Effector CD4-positive, alpha-beta T cell (primary cell): ENCODE measurements at regions not wholly inside any gene's neighbourhood (a gene's known extent, or its start where the extent isn't known, plus 50 kb on each side); places are given as distances from the start of the nearest gene placed in this dataset.

Experiments
- DNase-seq: peaks from one replicate; pipeline ENCODE4 v3.0.0-alpha.2; 2020

- DNase-seq, result no peak
Measured at GRCh38 chr18:1983746-1984515, 587.4 kb downstream of the METTL4 start.

GRCh38 chr18:1993866-1994265 is 577.4 kb downstream of the METTL4 start:
- DNase-seq, result no peak

- no peak for DNase-seq
Measured at GRCh38 chr18:1994471-1994870, 576.8 kb downstream of the METTL4 start.

DNA sequence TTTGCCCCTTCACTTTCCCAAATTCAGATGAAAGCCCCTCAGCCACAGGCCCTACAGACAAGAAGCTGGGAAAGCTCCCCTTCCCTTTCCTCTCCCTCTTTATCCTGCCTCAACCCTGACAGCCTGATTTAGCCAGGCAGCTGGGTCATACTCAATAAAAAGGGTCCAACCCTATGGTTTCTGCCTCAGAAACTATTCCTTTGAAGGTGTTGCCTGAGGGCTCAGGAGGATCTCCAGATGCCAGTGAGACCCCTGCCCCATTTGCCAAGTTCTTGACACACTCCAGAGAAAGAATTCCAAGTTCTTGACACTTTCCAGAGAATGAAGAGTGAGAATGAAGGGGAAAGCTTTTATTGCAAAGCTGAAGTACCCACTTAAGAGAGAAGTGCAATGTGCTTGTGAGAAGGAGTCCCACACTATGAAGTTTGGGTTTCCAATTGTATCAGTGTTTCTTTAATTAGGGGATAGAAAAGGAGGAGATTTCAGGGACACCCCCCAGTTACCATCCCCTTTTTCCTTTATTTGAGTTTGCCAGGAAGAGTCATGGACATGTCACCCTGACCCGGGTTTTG is 576.2 kb downstream of the METTL4 start:
- DNase-seq, result no peak

DNA sequence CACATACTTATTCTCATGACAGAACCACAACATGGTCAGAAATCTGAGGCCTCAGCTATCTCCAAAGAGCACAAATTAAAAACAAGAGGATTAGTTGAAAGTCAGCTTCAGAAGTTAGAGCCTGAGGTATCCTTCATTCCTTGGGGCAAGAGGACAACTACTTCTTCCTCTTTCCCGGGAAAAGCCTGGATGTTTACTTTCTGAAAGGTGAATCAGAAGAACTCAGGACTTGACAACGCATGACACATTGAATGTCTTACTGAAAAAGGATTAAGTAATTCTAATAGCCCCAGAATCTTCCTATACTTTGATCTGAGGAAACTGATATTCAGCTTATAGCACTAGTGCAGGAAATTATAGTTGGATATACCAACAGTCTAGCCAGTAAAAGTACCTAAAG is 573.2 kb downstream of the METTL4 start:
- DNase-seq, result no peak

DNA sequence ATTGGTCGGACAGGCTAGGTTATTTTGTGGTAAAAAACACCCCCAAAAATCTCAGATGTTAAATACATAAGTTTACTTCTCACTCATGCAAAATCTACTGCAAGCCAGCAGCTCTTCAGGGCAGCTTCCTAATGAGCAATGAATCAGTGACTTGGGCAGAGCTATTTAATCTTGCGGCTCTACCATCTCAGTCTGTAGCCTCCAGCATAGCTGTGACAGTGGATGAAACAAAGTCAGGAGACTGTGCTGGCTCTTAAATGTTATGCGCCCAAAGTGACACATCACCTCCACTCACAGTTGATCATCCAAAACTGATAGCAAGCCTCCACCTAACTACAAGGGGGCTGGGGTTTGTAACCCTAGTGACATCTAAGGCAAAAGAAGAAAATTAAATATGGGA is 571.9 kb downstream of the METTL4 start:
- no peak for DNase-seq

DNA sequence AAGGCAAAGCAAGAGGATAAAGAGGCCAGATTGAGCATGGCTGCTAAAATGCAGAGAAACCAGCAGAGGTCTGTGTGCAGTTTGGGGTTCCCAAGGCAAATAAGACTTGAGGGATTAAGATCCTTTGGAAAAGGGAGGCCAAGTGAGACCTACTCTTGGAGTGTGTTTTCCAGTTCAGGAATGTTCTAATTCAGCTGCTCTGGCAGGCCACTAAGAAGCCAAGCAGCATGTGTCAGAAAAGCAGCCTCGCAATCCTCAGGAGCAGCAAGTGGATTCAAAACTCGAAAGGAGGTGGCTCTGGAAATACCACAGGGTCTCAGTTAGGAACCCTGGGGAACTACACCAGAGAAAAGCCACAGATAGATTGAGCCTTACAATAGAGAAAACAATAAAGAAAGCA is 569.2 kb downstream of the METTL4 start:
- no peak for DNase-seq

GRCh38 chr18:2002604-2003003 is 568.7 kb downstream of the METTL4 start:
- no peak for DNase-seq

GRCh38 chr18:2009942-2010697 is 561.2 kb downstream of the METTL4 start:
- no peak for DNase-seq

- no peak for DNase-seq
Measured at GRCh38 chr18:2027016-2027415, 544.3 kb downstream of the METTL4 start.

GRCh38 chr18:2027756-2028155 is 543.5 kb downstream of the METTL4 start:
- no peak for DNase-seq

- DNase-seq, result no peak
Measured at GRCh38 chr18:2028986-2029385, 542.3 kb downstream of the METTL4 start.

GRCh38 chr18:2030647-2031046 is 540.7 kb downstream of the METTL4 start:
- DNase-seq, result no peak

- DNase-seq, result no peak
Measured at GRCh38 chr18:2032036-2032435, 539.3 kb downstream of the METTL4 start.

DNA sequence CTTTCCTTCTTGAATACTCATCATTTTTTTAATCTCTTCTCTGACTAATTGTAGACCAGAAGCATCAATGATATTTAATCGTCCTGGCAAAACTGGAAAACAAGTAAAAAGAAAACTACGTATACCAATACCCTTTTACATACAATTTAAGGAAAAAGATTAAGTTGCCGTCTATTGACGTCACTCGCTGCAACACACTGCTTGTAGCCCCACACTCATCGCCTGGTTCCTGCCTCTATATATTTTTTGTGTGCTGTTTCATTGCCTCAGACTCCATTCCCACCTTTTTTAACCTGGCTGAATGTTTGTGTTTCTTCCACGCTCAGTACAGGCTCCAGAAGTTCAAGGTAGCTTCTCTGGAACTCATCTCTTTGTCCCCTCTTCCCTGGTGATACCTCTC is 536.2 kb downstream of the METTL4 start:
- no peak for DNase-seq

- no peak for DNase-seq
Measured at GRCh38 chr18:2036086-2036485, 535.2 kb downstream of the METTL4 start.

- no peak for DNase-seq
Measured at GRCh38 chr18:2040279-2040678, 531.0 kb downstream of the METTL4 start.

DNA sequence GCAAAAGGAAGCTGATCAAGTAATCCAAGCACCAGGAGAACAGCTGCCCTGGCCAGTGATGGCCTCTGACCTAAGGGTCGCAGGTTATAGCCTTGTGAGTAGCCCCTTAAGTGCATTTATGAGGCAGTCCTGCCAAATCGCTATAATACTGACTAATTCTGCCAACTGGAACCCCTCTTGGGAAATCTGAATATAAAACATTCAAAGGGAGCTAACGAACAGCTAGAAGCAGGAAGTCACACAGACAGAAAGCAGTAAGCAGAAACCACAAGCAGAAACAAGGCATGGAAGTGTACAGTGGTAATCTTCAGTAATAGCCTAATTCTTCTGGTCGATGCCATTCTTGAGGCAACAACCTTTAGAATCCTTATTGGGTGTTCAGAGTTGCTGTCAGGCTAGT is 521.3 kb downstream of the METTL4 start:
- DNase-seq, result no peak

DNA sequence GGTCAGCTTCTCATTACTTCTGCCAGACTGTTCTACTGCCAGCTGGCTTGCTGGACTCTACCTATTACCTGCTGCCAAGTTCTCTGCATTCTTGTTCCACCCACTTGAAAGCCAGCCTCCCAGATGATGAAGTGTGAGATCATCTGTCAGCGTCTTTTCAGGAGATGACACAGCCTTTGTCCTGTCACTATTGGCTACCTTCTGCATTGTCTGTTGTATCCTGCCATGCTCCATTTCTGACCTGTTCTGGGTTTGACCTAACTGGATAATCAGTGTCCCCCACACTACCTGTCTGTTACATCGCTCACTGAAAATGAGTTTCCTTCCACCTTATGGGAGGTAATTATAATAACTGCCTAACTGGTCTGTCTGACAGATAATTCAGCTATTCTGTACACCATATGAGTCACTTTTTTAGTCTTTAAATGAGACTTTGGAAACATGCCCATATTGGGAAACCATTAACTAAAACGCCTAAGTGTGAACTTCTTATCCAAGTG is 520.6 kb downstream of the METTL4 start:
- no peak for DNase-seq

DNA sequence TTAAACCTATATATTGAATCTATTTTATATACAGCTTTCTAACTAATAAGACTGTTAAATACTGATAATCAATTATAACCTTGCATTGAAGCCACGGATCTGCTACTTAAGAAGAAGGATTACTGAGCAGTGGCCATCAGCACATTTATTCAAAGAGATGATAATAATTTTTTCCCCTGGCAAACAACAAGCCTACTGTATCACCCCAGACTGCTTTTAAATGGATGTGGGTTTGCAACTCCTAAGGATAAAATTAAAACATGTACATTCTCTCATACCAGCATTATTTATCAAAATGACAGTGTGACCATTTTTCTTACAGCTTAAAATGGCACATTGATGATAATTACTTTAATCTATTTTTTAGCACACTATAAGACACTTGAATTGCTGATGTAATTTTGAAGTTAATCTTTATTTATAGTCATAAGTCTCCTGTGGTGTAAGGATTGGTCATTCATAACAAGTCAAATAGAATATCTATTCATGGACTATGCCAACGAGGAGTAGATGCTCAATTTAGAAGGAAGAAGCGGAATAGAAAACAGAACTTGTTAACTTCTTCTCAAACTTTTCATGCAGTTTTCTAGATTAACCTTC is 517.7 kb downstream of the METTL4 start:
- DNase-seq, result no peak

GRCh38 chr18:2059336-2059735 is 512.0 kb downstream of the METTL4 start:
- DNase-seq, result no peak

DNA sequence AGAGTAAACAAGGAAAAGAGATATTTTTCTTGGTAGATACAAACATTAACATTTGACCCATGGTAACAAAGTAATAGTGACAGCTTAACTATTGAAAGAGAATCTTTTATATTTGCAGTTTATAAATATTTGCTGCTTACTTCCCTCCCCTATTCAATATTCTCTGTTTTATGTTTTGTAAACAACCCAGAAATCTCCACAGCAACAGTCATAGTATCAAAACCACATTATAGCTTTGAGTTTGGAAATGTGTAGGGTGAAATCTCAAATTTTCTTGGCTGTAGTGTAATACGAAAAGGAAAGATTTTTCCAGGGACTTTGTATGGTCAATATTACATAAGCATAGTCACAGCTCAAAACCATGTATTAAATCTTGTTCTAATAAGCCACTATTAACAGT is 511.2 kb downstream of the METTL4 start:
- DNase-seq, result no peak

DNA sequence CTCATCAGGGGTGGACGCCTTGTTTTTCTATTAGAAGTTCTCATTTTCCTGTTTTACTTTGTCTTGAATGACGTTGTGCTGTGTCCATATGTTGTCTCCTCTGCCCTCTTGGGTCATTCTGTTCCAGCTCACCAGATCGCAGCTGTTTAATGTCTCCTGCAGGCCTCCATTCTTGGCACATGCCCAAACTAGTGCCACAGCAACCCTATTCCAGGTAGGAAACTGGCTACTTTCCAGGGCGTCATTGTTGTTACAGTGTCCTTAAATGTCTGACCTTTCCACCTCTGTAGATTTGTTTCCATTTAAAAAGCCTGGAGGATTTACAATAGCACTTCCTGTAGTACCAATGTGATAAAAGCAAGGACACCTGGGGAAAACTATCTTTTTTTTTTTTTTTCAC is 500.7 kb downstream of the METTL4 start:
- DNase-seq, result no peak

DNA sequence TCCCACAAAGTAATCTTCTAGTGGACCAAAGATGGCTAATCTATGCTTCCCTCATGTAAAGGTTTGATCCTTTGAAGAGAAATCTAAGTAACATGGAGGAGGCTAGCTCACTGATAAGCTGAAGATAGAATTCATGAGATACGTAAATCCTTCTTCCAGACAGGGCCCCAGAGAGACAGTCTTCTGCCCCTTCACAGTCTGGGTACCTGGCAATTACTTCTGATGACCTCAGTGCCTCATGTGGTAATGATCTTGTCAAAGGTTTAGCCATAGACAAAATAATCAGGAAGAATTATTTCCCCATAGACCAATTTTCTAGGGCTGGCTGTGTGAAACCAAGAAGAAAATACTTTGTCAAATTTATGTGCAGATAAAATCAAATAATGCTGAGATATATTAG is 495.8 kb downstream of the METTL4 start:
- DNase-seq, result no peak
